GM12891 (cell line): ENCODE measurements at regions not wholly inside any gene's neighbourhood (a gene's known extent, or its start where the extent isn't known, plus 50 kb on each side); places are given as distances from the start of the nearest gene placed in this dataset.

Source experiments
- PAX5 ChIP-seq: IDR thresholded peaks from 2 replicates; pipeline ENCODE4 v1.6.1; 2011; ENCODE audit warnings: low read length, moderate library complexity, mild to moderate bottlenecking; ENCODE audit not compliant: insufficient read depth, severe bottlenecking
- POLR2A ChIP-seq: IDR thresholded peaks from 2 replicates; pipeline ENCODE4 v1.6.1; 2011; ENCODE audit warnings: low read depth, low read length, control low read depth
- SPI1 ChIP-seq: IDR thresholded peaks from 2 replicates; pipeline ENCODE4 v1.6.1; 2011; ENCODE audit warnings: low read depth, low read length, control low read depth
- TAF1 ChIP-seq: IDR thresholded peaks from 2 replicates; pipeline ENCODE4 v1.6.1; 2011; ENCODE audit warnings: low read depth, low read length, control low read depth

GRCh38 chr1:213564215-213564659 lies 423.5 kb upstream of the PROX1 start:
- TF ChIP-seq SPI1 = no peak
- TF ChIP-seq TAF1 = no peak
- no peak for TF ChIP-seq POLR2A
- no peak for TF ChIP-seq PAX5
